ENCODE measurements at regions not wholly inside any gene's neighbourhood (a gene's known extent, or its start where the extent isn't known, plus 50 kb on each side); places are given as distances from the start of the nearest gene placed in this dataset.

DNA sequence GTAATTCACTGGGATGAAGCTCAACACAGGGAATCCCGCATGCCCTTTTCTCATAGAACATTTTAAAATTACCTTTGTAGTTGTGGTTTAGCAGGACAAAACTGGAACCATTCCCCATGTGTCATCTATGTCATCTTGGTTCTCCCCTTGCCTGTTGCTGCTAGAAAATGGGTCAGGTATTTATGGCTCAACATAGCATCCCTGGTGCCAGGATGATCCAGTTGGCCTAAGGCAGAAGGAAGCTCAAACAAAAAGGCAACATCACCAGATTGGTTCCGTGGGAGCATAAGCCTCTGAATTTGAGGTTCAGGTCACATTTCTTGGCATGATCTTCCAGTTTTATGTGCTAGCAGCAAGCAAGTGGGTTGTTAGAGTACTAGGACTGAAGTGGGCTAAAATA is 552.6 kb upstream of the BOD1L1 start:
- H3K4me3 ChIP-seq: no peak overlapping the region
- H3K27ac ChIP-seq: no peak overlapping the region

DNA sequence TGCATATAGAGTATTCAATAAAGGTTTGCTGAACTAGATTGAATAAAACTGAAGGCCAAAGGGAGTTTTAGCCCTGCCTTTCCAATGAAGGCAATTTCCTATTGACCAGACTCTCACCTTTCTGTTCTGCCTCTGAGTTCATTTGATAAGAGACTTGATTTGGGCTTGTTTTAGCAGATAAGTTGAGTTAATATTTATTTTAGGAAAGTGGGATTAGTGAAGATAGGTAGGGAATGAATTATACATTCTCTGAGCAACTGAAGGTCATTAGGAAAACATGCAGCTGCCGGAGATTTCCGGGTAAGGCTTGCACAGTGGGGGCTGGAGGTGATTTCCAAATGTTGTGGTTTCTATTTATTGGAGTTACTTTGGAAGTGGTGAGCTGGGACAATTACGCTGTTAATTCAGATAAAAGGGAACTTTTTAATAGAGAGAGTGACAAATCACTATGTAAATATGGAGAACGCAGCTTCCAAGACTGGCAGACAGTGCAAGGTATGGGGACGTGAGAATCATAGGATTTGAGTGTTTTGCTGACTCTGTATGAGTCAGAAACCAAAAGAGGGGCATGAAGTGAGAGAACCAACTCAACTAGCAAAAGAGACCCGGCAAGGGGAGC is 553.6 kb upstream of the BOD1L1 start:
- no peak overlapping the region for H3K27ac ChIP-seq
- no peak overlapping the region for H3K4me3 ChIP-seq

DNA sequence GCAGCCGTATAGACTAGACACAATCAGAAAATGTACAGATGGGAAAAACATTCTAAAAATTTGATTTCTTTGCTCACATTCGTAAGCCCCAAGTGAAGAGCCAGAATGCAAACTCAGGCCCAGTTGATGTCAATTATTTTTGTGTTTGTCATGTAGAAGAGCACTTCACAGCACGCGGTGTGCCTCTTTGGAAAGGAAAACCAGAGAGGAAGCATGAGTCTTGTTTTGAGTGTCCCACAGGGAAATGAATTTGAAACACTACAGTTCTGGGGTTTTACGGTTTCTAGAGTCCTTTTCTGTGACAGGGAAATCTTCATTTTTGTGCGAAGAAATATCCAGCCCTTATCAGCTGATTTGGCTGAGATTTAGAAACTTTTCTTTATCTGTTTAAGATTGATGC is 554.6 kb upstream of the BOD1L1 start:
- no peak overlapping the region for H3K4me3 ChIP-seq
- H3K27ac ChIP-seq: no peak overlapping the region

DNA sequence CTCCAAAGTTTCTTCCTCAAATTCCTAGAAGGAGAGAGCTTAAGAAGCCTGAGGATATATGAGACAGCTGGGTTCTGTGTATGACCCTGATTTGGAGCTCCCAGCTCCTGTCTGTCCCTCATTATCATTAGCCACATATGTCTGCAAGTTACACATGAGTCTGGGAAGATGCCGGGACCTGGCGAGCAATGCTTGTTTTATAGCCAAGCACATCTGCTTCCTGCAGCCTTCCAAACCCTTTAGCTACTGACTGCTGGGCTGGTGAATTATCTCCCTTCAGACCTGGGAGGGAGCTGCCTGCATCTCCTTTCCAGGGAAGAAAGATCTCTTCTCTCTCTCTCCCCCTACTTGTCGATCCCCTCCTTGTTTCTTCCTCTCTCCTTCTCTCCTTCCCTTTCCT is 556.7 kb upstream of the BOD1L1 start:
- H3K4me3 ChIP-seq: no peak overlapping the region
- no peak overlapping the region for H3K27ac ChIP-seq

DNA sequence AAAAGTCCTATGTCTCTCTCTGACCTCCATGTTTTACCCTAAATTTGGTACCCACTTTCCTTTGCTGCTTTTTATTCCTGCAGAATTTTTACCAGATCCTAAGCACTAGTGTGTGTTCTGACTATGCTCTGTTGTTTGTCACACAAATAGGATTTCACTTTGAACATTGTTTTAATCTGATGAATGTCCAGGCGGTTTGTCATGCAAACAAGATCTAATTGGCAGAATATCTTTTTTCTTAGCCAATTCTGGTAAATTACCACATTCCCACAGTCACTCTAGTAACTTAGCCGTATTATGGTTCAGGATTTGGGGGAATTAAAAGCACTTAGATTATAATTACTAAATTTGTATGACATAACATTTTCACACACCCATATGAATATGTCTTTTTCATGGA is 557.2 kb upstream of the BOD1L1 start:
- no peak overlapping the region for H3K27ac ChIP-seq
- no peak overlapping the region for H3K4me3 ChIP-seq

DNA sequence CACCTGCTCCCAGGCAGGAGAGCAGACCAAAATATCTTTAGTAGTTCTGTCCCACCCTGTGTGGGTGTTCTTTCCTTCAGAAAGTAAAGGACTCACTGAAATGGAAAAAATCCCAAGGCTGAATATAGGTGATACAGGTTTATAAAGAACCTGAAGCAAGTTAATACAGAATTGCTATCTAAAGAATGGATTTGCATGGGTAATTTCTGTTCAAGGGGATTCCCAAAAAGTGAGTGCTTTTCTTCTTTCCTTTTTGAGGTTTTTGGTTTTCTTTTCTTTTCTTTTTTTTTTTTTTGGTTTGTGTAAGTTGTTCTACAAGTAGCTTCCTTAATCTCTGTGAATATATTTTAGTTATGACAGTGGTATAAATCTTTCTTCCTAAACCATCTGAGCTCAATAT is 560.7 kb upstream of the BOD1L1 start:
- Histone ChIP-seq H3K4me3 (no peak overlapping the region), H3K27ac (no peak overlapping the region)

DNA sequence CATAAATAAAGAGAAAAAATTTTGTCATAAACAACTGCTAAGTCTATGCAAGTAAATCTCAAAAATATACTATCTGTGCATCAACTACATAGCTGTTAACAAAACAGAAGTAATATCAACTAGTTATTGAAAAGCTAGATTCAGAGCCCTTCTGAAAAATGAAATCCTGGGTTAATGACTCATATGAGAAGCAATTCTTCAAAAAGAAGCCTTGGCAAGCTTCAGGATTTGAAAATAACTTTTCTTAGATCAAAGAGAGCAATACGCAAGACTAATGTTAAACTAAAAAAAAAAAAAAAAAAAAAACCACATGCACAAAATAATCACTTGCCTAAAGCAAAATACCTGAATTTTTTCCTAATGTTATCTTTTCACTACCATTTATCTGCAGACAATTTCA is 566.1 kb upstream of the BOD1L1 start:
- Histone ChIP-seq H3K4me3 (no peak overlapping the region), H3K27ac (no peak overlapping the region)

DNA sequence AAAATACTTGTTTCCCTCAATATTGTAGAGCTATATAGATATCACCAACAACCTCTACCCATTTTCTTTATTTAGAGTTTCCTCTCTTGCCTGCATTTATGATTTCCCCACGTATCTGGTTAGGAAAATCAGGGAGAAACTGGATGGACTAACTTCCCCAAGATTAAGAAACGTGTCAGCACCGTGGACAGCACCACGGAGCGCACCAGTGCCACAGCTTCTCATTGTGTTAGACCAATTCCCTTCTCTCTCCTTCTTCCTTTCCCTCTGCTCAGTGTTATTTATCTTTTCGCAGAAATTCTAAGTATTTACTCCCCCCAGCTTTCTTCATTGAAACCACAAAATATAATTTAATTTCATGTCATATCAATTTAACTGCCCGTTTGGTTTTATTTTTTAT is 568.6 kb upstream of the BOD1L1 start:
- Histone ChIP-seq H3K4me3 (no peak overlapping the region), H3K27ac (no peak overlapping the region)

DNA sequence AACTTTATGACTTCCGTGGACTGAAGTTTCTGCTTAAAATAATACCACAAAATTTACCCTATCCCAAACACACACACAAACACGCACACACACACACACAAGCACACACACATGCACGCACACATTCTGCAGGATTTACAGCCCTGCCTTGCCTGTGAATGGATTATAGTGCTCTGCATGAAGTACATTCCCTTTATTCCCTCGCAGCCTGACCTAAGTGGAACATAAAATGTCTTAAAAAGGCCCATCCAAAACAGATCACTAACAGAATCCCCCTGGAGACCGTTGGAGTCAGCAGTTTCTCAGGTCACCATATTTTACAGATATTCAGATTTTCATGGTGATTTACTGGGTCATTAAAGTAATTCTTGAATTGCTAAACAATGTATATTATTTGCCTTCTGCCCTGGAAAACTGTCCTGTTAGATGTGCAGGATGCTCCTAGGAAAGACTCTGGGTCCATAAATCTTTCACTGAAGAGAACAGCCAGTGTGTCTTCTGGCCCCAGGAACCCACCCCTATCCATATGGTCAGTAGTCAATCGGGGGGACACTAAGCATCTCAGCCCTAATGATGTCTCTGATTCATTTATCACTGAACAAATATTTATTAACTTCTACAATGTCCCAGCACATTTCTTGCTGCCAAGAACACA is 587.7 kb upstream of the BOD1L1 start:
- Histone ChIP-seq H3K27ac (no peak overlapping the region), H3K4me3 (no peak overlapping the region)

DNA sequence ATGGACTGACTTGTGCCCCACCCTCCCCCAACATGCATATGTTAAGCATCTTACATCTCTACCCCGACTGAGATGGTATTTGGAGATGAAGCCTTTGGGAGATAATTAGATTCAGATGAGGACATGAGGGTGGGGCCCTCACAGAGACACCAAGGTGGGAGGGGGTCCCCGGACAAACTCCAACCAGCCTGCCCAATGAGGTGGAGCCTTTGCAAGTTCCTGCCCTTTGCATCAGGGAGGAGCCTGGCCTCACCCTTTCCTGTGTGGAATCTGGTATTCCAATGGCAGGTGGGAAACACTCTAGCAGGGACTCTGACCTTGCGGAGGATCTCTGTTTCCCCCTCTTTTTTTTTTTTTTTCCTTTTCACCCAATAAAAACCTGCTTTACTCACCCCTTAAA is 589.9 kb upstream of the BOD1L1 start:
- H3K4me3 ChIP-seq: no peak overlapping the region

DNA sequence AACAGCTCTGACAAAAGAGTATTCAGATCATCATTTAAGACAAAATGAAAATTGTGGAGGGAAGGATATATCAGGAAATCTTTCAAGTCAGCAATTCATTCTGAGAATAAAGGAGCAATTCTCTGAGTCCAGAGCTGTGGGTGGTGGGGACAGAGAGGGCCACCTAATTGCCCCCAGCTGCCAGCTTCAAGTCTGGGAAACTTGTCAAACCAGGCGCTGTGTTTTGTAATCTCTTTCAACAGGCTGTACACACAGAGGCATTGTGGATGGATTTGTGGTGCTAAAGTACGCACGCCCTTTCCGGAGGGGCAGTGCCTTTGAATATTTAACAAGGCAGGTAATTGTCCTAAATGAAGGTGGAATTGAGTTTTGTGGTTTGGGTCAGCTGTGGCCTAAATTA is 591.1 kb upstream of the BOD1L1 start:
- no peak overlapping the region for H3K27ac ChIP-seq
- H3K4me3 ChIP-seq: no peak overlapping the region

More for the DNA sequence above, 589.9 kb upstream of the BOD1L1 start:
- H3K27ac ChIP-seq: no peak overlapping the region

DNA sequence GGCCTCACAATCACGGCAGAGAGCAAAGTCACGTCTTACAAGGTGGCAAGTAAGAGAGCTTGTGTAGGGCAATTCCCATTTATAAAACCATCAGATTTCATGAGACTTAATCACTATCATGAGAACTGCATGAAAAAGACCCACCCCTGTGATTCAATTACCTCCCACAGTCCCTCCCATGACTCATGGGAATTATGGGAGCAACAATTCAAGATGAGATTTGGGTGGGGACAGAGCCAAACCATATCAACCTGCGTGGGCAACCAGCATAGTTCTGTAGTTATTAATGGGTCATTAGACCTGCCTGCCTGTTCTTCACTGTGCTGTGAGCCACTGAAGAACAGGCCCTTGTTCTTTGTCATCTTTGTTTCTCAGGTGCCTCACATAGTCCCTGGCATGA is 593.7 kb upstream of the BOD1L1 start:
- Histone ChIP-seq H3K4me3 (no peak overlapping the region), H3K27ac (no peak overlapping the region)

DNA sequence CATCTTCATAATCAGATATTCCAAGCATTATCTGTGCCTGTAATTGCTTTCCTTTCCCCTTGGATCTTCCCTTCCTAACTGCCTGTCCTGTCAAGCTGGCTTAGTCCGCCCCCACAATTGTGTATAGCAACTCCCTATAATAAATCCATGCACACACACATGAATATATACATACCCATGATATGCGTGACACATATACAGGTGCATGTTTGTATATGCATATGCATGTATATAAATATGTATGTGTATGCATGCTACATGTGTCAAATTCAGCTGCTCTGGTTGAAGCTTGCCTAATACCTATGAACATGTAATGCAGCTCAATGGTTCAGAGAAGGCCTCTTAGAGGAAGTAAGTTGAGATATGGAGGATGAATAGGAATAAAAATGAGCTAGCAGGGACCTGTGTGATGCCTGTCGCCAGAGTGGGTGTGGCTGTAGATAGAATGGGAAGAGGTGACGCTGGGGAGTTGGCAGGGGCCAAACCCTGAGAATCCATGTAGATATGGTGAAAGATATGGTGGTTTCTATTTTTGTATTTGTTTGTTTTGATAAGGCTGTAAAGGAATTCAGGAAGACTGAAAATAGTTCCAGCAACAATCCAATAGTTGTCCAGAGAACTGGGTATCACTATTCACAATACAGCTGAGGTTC is 595.0 kb upstream of the BOD1L1 start:
- H3K27ac ChIP-seq: no peak overlapping the region
- H3K4me3 ChIP-seq: no peak overlapping the region

DNA sequence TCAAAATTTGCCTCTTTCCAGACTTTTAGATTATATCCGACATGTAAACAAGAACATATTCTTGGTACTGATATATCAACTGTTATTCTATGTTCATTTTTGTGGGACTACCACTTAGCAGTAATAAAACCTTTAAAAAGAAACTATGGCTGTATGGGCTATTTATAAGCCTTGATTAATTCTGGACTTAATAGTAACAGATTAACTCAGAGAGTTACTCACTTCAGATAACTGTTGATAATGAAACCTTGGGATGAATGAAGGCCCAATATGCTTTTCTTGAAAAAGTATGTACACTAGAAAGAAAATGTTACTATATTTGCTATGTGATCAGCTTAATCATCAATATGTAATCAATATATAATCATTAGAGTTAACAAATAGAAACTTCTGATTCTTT is 595.9 kb upstream of the BOD1L1 start:
- no peak overlapping the region for H3K27ac ChIP-seq

DNA sequence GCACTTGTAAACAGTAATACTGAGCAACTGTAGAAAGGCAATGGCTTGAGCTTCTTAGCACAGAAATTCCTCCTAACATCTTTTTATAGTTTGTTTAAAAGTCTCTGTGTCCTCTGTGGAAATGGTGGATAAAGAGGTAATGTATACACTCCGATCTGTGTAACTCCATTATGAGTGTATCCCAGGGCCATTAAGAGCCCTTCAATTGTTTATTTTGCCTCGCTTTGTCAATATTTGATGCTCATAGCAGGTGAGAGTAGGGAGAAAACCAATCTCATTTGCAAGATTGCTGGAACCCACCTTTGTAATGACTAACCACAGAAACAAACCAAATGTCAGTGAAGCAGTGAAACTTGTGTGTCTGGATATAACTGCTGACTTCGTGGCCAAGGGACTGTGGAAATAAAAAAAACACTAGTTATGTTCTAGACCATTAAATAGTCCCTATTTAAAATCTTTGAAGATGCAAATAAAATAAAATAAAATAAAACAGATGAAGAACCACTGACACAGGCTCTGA is 598.2 kb upstream of the BOD1L1 start:
- H3K4me3 ChIP-seq: no peak overlapping the region
- H3K27ac ChIP-seq: no peak overlapping the region

More for the DNA sequence above, 595.9 kb upstream of the BOD1L1 start:
- H3K4me3 ChIP-seq: no peak overlapping the region

DNA sequence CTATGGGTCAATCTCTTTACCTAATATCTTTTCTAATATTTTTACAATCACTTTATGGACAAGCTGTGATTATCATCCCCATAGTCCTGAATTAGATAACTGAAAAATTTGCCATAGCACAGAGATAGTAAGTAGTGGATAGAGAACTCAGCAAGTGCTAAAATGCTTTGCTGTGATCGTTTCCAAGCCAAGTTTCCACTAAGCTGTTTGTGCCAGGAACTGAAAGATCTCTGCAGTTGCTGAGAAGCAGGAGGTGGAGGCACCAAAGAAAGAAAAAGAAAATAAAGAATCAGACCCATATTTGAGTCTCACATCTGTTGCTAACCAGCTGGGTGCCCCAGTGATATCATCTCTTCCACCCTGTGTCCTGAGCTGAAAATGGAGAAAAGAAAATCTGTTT is 605.6 kb upstream of the BOD1L1 start:
- Histone ChIP-seq H3K27ac (no peak overlapping the region), H3K4me3 (no peak overlapping the region)

DNA sequence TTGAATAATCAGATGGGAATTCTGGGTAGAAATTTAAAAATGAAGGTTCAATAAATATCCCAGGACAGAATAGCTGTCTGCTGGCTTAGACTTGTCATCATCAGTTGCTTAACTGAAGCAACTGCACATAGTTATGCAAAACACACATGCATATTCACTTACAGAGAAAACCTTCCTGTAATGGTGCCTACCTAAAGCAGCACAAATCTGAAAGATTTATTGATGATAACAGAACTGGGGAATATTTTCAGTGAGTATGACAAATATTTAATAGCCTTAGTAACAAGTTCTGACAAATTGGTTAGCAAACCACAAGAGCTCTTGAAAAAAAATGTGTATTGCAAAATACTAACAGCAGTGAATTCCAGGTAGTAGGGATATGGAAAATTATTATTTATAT is 606.8 kb upstream of the BOD1L1 start:
- Histone ChIP-seq H3K4me3 (no peak overlapping the region), H3K27ac (no peak overlapping the region)

DNA sequence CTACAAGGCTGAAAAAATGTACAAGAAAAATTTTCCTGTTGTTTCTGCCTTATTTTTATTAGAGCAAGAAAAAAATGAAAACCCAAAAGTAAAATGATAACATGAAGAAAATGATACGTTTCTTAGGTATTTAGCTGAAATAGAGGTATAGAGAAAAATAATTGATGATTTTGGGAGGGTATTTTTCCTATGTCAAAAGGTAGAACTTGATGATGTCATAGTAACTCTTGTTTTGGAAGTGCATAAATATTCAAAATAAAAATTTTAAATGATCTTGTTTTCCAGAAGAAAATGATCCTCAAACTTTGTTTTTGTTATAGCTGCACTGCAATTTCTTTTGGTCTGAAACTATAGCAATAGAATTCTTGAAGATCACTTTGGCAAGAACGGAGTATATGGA is 608.8 kb upstream of the BOD1L1 start:
- H3K4me3 ChIP-seq: no peak overlapping the region

DNA sequence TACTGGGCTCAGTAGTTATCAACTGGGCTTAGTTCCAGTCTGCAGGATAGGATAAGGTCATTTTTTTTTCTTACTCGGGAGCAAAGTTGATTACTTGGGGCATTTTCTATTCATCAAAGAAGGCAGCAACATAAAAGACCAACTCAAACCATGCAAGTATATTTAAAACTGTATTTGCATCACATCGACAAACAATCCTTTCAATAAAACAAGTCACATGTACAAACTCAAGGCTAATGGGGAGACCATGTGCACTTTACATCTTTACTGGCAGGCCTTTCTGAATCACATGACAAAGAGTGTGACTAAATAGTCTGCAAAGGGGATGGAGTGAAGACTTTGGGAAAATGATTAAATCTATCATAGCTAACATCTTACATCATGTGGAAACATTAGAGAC is 610.4 kb upstream of the BOD1L1 start:
- Histone ChIP-seq H3K27ac (no peak overlapping the region), H3K4me3 (no peak overlapping the region)

More for the DNA sequence above, 608.8 kb upstream of the BOD1L1 start:
- H3K27ac ChIP-seq: no peak overlapping the region

DNA sequence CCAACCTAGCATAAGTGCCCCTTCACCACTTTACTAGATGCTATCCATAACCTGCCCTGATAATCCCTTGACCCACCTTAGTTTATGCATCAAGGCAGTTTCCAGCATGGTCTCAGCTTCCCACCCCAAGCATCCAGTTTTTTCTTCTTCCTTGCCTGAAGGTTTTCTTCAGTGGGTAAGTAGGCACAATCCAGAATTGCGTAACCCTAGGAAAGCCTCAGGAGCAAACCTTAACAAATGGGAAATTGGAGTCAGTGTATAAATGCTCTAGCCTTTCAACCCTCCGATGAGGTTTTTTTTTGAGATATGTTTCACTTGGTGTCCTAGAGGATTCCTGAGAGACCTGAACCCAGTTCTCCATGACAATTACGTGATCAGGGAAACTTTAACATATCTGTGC is 614.0 kb upstream of the BOD1L1 start:
- no peak overlapping the region for H3K27ac ChIP-seq
- no peak overlapping the region for H3K4me3 ChIP-seq

DNA sequence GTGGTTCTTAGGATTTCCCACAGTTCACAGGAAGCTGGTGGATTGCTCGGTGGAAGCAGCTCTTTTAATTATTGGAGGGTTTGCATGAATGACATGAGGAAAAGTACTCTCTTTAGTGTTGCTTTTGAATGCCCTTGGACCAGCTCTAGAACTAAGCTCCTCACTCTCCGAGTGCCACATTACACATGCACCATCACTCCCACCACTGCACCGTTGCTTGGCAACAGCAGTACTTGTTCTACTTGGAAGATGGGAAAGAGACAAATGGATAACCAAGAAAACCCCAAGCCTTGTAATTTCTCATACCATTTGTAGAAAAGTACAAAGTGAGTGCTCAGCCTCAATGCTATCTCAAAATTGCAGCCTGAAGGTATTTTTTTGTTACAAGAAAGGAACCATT is 620.2 kb upstream of the BOD1L1 start:
- H3K27ac ChIP-seq: no peak overlapping the region
- H3K4me3 ChIP-seq: no peak overlapping the region

Measured in skin epidermis (tissue), 12 donors.